Glutamatergic neuron (in vitro differentiated cells): ENCODE measurements at regions not wholly inside any gene's neighbourhood (a gene's known extent, or its start where the extent isn't known, plus 50 kb on each side); places are given as distances from the start of the nearest gene placed in this dataset.

Experiments used
- DNase-seq: peaks from one replicate; pipeline ENCODE4 v3.0.0; 2022
- H3K27ac Mint-ChIP-seq: one replicate; pipeline ENCODE4 v1.8.0; 2020; ENCODE audit warnings: mild to moderate bottlenecking, mixed read lengths, inconsistent platforms; ENCODE audit not compliant: unreplicated experiment
- H3K27me3 Mint-ChIP-seq: one replicate; pipeline ENCODE4 v1.8.0; 2020; ENCODE audit warnings: mild to moderate bottlenecking, moderate library complexity, mixed read lengths, inconsistent platforms; ENCODE audit not compliant: unreplicated experiment
- H3K36me3 Mint-ChIP-seq: one replicate; pipeline ENCODE4 v1.8.0; 2020; ENCODE audit warnings: mild to moderate bottlenecking, mixed read lengths, inconsistent platforms; ENCODE audit not compliant: unreplicated experiment
- H3K4me1 Mint-ChIP-seq: one replicate; pipeline ENCODE4 v1.8.0; 2020; ENCODE audit warnings: mild to moderate bottlenecking, low read depth, mixed read lengths, inconsistent platforms; ENCODE audit not compliant: unreplicated experiment
- H3K4me3 Mint-ChIP-seq: one replicate; pipeline ENCODE4 v1.8.0; 2020; ENCODE audit warnings: mild to moderate bottlenecking, mixed read lengths, inconsistent platforms; ENCODE audit not compliant: unreplicated experiment
- H3K9me3 Mint-ChIP-seq: one replicate; pipeline ENCODE4 v1.8.0; 2020; ENCODE audit warnings: mild to moderate bottlenecking, moderate library complexity, mixed read lengths, inconsistent platforms; ENCODE audit not compliant: unreplicated experiment
- TF ChIP-seq, protein P1 (sequence below): fragments of 200-600 bp; sonication (generic); IDR thresholded peaks from one replicate; pipeline ENCODE4 v1.5.0; 2021; ENCODE audit not compliant: partially characterized antibody, unreplicated experiment

GRCh38 chr15:99476413-99477222 lies 89.2 kb upstream of the MEF2A start:
- DNase-seq = no peak
- peaks cover 9% of the 10 kb centered on the region for H3K9me3 Mint-ChIP-seq
- peaks cover 3% of the 10 kb centered on the region for H3K36me3 Mint-ChIP-seq
- TF ChIP-seq, protein P1, sequence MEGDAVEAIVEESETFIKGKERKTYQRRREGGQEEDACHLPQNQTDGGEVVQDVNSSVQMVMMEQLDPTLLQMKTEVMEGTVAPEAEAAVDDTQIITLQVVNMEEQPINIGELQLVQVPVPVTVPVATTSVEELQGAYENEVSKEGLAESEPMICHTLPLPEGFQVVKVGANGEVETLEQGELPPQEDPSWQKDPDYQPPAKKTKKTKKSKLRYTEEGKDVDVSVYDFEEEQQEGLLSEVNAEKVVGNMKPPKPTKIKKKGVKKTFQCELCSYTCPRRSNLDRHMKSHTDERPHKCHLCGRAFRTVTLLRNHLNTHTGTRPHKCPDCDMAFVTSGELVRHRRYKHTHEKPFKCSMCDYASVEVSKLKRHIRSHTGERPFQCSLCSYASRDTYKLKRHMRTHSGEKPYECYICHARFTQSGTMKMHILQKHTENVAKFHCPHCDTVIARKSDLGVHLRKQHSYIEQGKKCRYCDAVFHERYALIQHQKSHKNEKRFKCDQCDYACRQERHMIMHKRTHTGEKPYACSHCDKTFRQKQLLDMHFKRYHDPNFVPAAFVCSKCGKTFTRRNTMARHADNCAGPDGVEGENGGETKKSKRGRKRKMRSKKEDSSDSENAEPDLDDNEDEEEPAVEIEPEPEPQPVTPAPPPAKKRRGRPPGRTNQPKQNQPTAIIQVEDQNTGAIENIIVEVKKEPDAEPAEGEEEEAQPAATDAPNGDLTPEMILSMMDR = no peak
- no peak overlapping the region for H3K27ac Mint-ChIP-seq
- no peak overlapping the region for H3K4me3 Mint-ChIP-seq
- peaks cover 33% of the 10 kb centered on the region for H3K4me1 Mint-ChIP-seq
- peaks cover 4% of the 10 kb centered on the region for H3K27me3 Mint-ChIP-seq

DNA sequence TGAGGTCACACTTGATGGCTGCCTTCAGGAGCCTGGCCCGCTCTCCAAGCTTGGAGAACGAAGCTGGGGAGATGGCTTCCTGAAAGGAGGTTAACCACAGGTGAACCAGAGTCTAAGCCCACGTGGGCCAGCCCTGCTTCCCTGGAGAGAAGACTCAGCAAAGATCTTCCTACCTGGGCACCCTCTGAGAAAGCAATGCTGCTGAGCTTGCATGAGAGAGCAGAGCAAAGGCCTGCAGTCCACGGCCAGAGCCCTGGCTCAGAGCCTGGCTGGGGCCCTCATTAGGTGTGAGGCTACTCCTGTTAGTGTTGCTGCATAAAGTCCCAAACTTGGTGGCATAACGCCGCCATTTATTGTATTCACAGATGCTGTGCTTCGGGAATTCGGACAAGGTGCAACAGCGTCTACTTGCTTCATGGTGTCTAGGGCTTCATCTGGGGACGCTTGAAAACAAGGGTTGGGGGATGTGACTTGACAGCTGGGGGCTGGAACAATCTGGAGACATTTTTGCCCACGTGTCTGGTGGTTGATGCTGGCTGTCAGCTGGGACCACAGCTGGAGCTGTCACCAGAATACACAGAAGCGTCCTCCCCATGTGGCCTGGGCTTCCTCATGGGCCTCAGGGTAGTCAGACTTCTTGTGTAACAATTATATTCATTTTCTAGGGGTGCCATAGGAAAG lies 87.9 kb upstream of the MEF2A start:
- Mint-ChIP-seq H3K9me3 (peaks cover 9% of the 10 kb centered on the region), H3K4me3 (no peak overlapping the region), H3K36me3 (peaks cover 11% of the 10 kb centered on the region), H3K27me3 (peaks cover 4% of the 10 kb centered on the region), H3K4me1 (peaks cover 33% of the 10 kb centered on the region), H3K27ac (no peak overlapping the region)
- TF ChIP-seq, protein P1 = no peak
- DNase-seq = no peak

GRCh38 chr15:99478977-99479376 lies 86.8 kb upstream of the MEF2A start:
- Mint-ChIP-seq H3K27me3 (peaks cover 4% of the 10 kb centered on the region), H3K9me3 (peaks cover 6% of the 10 kb centered on the region), H3K4me1 (peaks cover 26% of the 10 kb centered on the region), H3K27ac (no peak overlapping the region), H3K4me3 (no peak overlapping the region), H3K36me3 (peaks cover 11% of the 10 kb centered on the region)
- no peak for DNase-seq
- TF ChIP-seq, protein P1 = no peak

- Mint-ChIP-seq H3K27ac (no peak overlapping the region), H3K9me3 (peaks cover under 1% of the 10 kb centered on the region), H3K4me3 (no peak overlapping the region), H3K27me3 (peaks cover 3% of the 10 kb centered on the region), H3K4me1 (peaks cover 16% of the 10 kb centered on the region), H3K36me3 (peaks cover 11% of the 10 kb centered on the region)
- DNase-seq = no peak
- TF ChIP-seq, protein P1 = no peak
Measured at GRCh38 chr15:99480016-99480810, 85.6 kb upstream of the MEF2A start.
